GM19035 (cell line): ENCODE measurements at regions not wholly inside any gene's neighbourhood (a gene's known extent, or its start where the extent isn't known, plus 50 kb on each side); places are given as distances from the start of the nearest gene placed in this dataset.

Source experiments
- ATAC-seq: cut with Tn5 transposase; IDR thresholded peaks from one replicate; pipeline ENCODE4 v1.9.1; 2021; ENCODE audit not compliant: unreplicated experiment

GRCh38 chr10:117635826-117636225, 93.3 kb downstream of the EMX2 start:
- ATAC-seq = no peak

- no peak for ATAC-seq
Observed at GRCh38 chr10:117638200-117638599, 95.7 kb downstream of the EMX2 start.

GRCh38 chr10:117638664-117639200, 96.2 kb downstream of the EMX2 start:
- ATAC-seq = no peak

GRCh38 chr10:117640406-117640805, 97.9 kb downstream of the EMX2 start:
- no peak for ATAC-seq

GRCh38 chr10:117646718-117647117, 104.2 kb downstream of the EMX2 start:
- no peak for ATAC-seq

- ATAC-seq = no peak
Observed at GRCh38 chr10:117647306-117647705, 104.8 kb downstream of the EMX2 start.

GRCh38 chr10:117651121-117651520, 108.6 kb downstream of the EMX2 start:
- no peak for ATAC-seq

- peak; percentile 25 for ATAC-seq
Observed at GRCh38 chr10:117652228-117653169, 110.0 kb downstream of the EMX2 start.

- ATAC-seq = peak; percentile 81
Observed at GRCh38 chr10:117653170-117653515, 110.6 kb downstream of the EMX2 start.

GRCh38 chr10:117654105-117654504, 111.6 kb downstream of the EMX2 start:
- no peak for ATAC-seq

GRCh38 chr10:117656385-117657367, 114.1 kb downstream of the EMX2 start:
- peak; percentile 89 for ATAC-seq

- ATAC-seq = no peak
Observed at GRCh38 chr10:117661316-117661715, 118.8 kb downstream of the EMX2 start.

- no peak for ATAC-seq
Observed at GRCh38 chr10:117662126-117662525, 119.6 kb downstream of the EMX2 start.

GRCh38 chr10:117662751-117663540, 120.4 kb downstream of the EMX2 start:
- ATAC-seq = no peak

- peak; percentile 100 for ATAC-seq
Observed at GRCh38 chr10:117663750-117664149, 121.2 kb downstream of the EMX2 start.

- no peak for ATAC-seq
Observed at GRCh38 chr10:117664288-117664687, 121.7 kb downstream of the EMX2 start.

GRCh38 chr10:117666166-117666565, 123.6 kb downstream of the EMX2 start:
- no peak for ATAC-seq

GRCh38 chr10:117666965-117667364, 124.4 kb downstream of the EMX2 start:
- no peak for ATAC-seq

- no peak for ATAC-seq
Observed at GRCh38 chr10:117667831-117668230, 125.3 kb downstream of the EMX2 start.

GRCh38 chr10:117668327-117669008, 125.9 kb downstream of the EMX2 start:
- ATAC-seq = no peak
